Stimulated activated CD8-positive, alpha-beta memory T cell treated with anti-CD3 and anti-CD28 coated beads, Interleukin-4, amount 100 ng/mL, for 24 hours (primary cell): ENCODE measurements at regions not wholly inside any gene's neighbourhood (a gene's known extent, or its start where the extent isn't known, plus 50 kb on each side); places are given as distances from the start of the nearest gene placed in this dataset.

Experiments used
- DNase-seq: peaks from one replicate; pipeline ENCODE4 v3.0.0-alpha.2; 2020; ENCODE audit warnings: low read depth

- DNase-seq = no peak
These were observed 184.4 kb upstream of the DYNLRB2 start for GRCh38 chr16:80356365-80356764.

GRCh38 chr16:80355335-80355734 lies 185.5 kb upstream of the DYNLRB2 start:
- DNase-seq = no peak

GRCh38 chr16:80350061-80350460 lies 190.7 kb upstream of the DYNLRB2 start:
- no peak for DNase-seq

GRCh38 chr16:80347900-80348299 lies 192.9 kb upstream of the DYNLRB2 start:
- no peak for DNase-seq

- no peak for DNase-seq
These were observed 193.8 kb upstream of the DYNLRB2 start for GRCh38 chr16:80347002-80347401.

- DNase-seq = no peak
These were observed 194.6 kb upstream of the DYNLRB2 start for GRCh38 chr16:80346111-80346632.

GRCh38 chr16:80345701-80346100 lies 195.1 kb upstream of the DYNLRB2 start:
- DNase-seq = no peak

- no peak for DNase-seq
These were observed 196.2 kb upstream of the DYNLRB2 start for GRCh38 chr16:80344570-80344969.

GRCh38 chr16:80341263-80341662 lies 199.5 kb upstream of the DYNLRB2 start:
- no peak for DNase-seq

- DNase-seq = no peak
These were observed 203.0 kb upstream of the DYNLRB2 start for GRCh38 chr16:80337786-80338185.

GRCh38 chr16:80330803-80331202 lies 210.0 kb upstream of the DYNLRB2 start:
- DNase-seq = no peak

GRCh38 chr16:80330150-80330549 lies 210.6 kb upstream of the DYNLRB2 start:
- no peak for DNase-seq

- DNase-seq = no peak
These were observed 213.1 kb upstream of the DYNLRB2 start for GRCh38 chr16:80327740-80328139.

- DNase-seq = no peak
These were observed 216.4 kb upstream of the DYNLRB2 start for GRCh38 chr16:80324371-80324770.

GRCh38 chr16:80323808-80324195 lies 217.0 kb upstream of the DYNLRB2 start:
- no peak for DNase-seq

GRCh38 chr16:80323187-80323807 lies 217.5 kb upstream of the DYNLRB2 start:
- no peak for DNase-seq

GRCh38 chr16:80319181-80319580 lies 221.6 kb upstream of the DYNLRB2 start:
- DNase-seq = no peak

GRCh38 chr16:80318107-80318506 lies 222.7 kb upstream of the DYNLRB2 start:
- no peak for DNase-seq

- DNase-seq = no peak
These were observed 223.2 kb upstream of the DYNLRB2 start for GRCh38 chr16:80317599-80318037.

GRCh38 chr16:80317116-80317515 lies 223.7 kb upstream of the DYNLRB2 start:
- no peak for DNase-seq

- no peak for DNase-seq
These were observed 226.8 kb upstream of the DYNLRB2 start for GRCh38 chr16:80314042-80314441.

- no peak for DNase-seq
These were observed 231.6 kb upstream of the DYNLRB2 start for GRCh38 chr16:80309178-80309577.

- no peak for DNase-seq
These were observed 235.4 kb upstream of the DYNLRB2 start for GRCh38 chr16:80305410-80305809.

GRCh38 chr16:80303691-80304090 lies 237.1 kb upstream of the DYNLRB2 start:
- DNase-seq = no peak
